Glutamatergic neuron (in vitro differentiated cells): ENCODE measurements at regions not wholly inside any gene's neighbourhood (a gene's known extent, or its start where the extent isn't known, plus 50 kb on each side); places are given as distances from the start of the nearest gene placed in this dataset.
"Not testable (repeated sequence)": the region's sequence is repeated elsewhere in the genome, so short reads cannot be mapped to it uniquely, and the experiment has no call there.

Source experiments
- DNase-seq: peaks from one replicate; pipeline ENCODE4 v3.0.0; 2022
- H3K27ac Mint-ChIP-seq: one replicate; pipeline ENCODE4 v1.8.0; 2020; ENCODE audit warnings: mild to moderate bottlenecking, mixed read lengths, inconsistent platforms; ENCODE audit not compliant: unreplicated experiment
- H3K27me3 Mint-ChIP-seq: one replicate; pipeline ENCODE4 v1.8.0; 2020; ENCODE audit warnings: mild to moderate bottlenecking, moderate library complexity, mixed read lengths, inconsistent platforms; ENCODE audit not compliant: unreplicated experiment
- H3K36me3 Mint-ChIP-seq: one replicate; pipeline ENCODE4 v1.8.0; 2020; ENCODE audit warnings: mild to moderate bottlenecking, mixed read lengths, inconsistent platforms; ENCODE audit not compliant: unreplicated experiment
- H3K4me1 Mint-ChIP-seq: one replicate; pipeline ENCODE4 v1.8.0; 2020; ENCODE audit warnings: mild to moderate bottlenecking, low read depth, mixed read lengths, inconsistent platforms; ENCODE audit not compliant: unreplicated experiment
- H3K4me3 Mint-ChIP-seq: one replicate; pipeline ENCODE4 v1.8.0; 2020; ENCODE audit warnings: mild to moderate bottlenecking, mixed read lengths, inconsistent platforms; ENCODE audit not compliant: unreplicated experiment
- H3K9me3 Mint-ChIP-seq: one replicate; pipeline ENCODE4 v1.8.0; 2020; ENCODE audit warnings: mild to moderate bottlenecking, moderate library complexity, mixed read lengths, inconsistent platforms; ENCODE audit not compliant: unreplicated experiment
- CTCF ChIP-seq: fragments of 200-600 bp; sonication (generic); IDR thresholded peaks from one replicate; pipeline ENCODE4 v1.5.0; 2021; ENCODE audit not compliant: partially characterized antibody, unreplicated experiment

- peaks cover 13% of the 10 kb centered on the region for H3K9me3 Mint-ChIP-seq
- H3K27ac Mint-ChIP-seq, result no peak overlapping the region
- H3K4me3 Mint-ChIP-seq, result no peak overlapping the region
- H3K27me3 Mint-ChIP-seq, result peaks cover 2% of the 10 kb centered on the region
- peaks cover 5% of the 10 kb centered on the region for H3K36me3 Mint-ChIP-seq
- no peaks in the 10 kb centered on the region for H3K4me1 Mint-ChIP-seq
- TF ChIP-seq CTCF, result no peak
- DNase-seq, result no peak
These were observed 69.6 kb upstream of the ZNF98 start for GRCh38 chr19:22491746-22492145.

- not testable (repeated sequence) for DNase-seq, H3K4me3 Mint-ChIP-seq, H3K27me3 Mint-ChIP-seq, H3K27ac Mint-ChIP-seq, H3K4me1 Mint-ChIP-seq, H3K9me3 Mint-ChIP-seq, H3K36me3 Mint-ChIP-seq
These were observed 61.4 kb upstream of the ZNF98 start for GRCh38 chr19:22483514-22483913.

GRCh38 chr19:22472180-22472637 is 50.1 kb upstream of the ZNF98 start:
- TF ChIP-seq CTCF, result no peak
- H3K4me3 Mint-ChIP-seq, result no peak overlapping the region
- H3K36me3 Mint-ChIP-seq, result peaks cover 12% of the 10 kb centered on the region
- H3K4me1 Mint-ChIP-seq, result no peaks in the 10 kb centered on the region
- DNase-seq, result no peak
- H3K9me3 Mint-ChIP-seq, result peaks cover 16% of the 10 kb centered on the region
- H3K27ac Mint-ChIP-seq, result no peak overlapping the region
- H3K27me3 Mint-ChIP-seq, result no peaks in the 10 kb centered on the region
